GM12878 (cell line): ENCODE measurements at regions not wholly inside any gene's neighbourhood (a gene's known extent, or its start where the extent isn't known, plus 50 kb on each side); places are given as distances from the start of the nearest gene placed in this dataset.

Source experiments
- ATAC-seq: fragments of 200-7000 bp; cut with Tn5 transposase; 3 replicates; pipeline ENCODE4 v1.9.1; 2020; ENCODE audit warnings: mild to moderate bottlenecking, moderate library complexity
- BruUV-seq: library from RNA; stranded (reverse); fragments of 400-500 nt; replicated peaks from 2 replicates; lab custom pipeline; 2021; lab: Mats Ljungman, UMichigan
- CTCF ChIA-PET: fragments of 300-600 bp; sonication (Branson Sonifier 250); formaldehyde crosslinking; extraction: SDS; loops from one replicate; lab custom pipeline; 2021; ENCODE audit warnings: inconsistent platforms; lab: Yijun Ruan, JAX
- POLR2A ChIA-PET: fragments of 350-600 bp; formaldehyde crosslinking; extraction: SDS; loops from one replicate; lab custom pipeline; 2021; ENCODE audit warnings: inconsistent platforms; lab: Charles Lee
- RAD21 ChIA-PET: fragments of 300-600 bp; sonication (Branson Sonifier 250); formaldehyde crosslinking; loops from one replicate; lab custom pipeline; 2023; ENCODE audit warnings: antibody characterized with exemption; ENCODE audit not compliant: unreplicated experiment; lab: Charles Lee
- SMC1A ChIA-PET: fragments of 300-600 bp; sonication (Branson Sonifier 250); formaldehyde crosslinking; loops from one replicate; lab custom pipeline; 2023; ENCODE audit not compliant: unreplicated experiment, uncharacterized antibody; lab: Charles Lee
- DNase-seq: peaks from one replicate; pipeline ENCODE4 v3.0.0-alpha.2; 2011; ENCODE audit warnings: low read depth, low spot score
- FAIRE-seq: peaks from 3 replicates; lab custom pipeline; 2011; peaks lifted over from hg19 to GRCh38; lab: Jason Lieb, UNC
- H2AFZ ChIP-seq: 2 replicates; pipeline ENCODE4 v1.6.0; 2011; ENCODE audit warnings: low read depth, low read length, control low read depth; ENCODE audit not compliant: control insufficient read depth
- H3K27ac ChIP-seq: 2 replicates; pipeline ENCODE4 v1.5.1; 2011; ENCODE audit warnings: control low read depth; ENCODE audit not compliant: control insufficient read depth, insufficient read depth
- H3K27me3 ChIP-seq, 2 experiments: replicated peaks in 1 of 2; 2 replicates each; pipeline versions ENCODE4 v1.6.0 to v1.6.1; 2011; ENCODE audit warnings: low read length in 1 of 2; ENCODE audit not compliant: control insufficient read depth in 2 of 2, insufficient read depth in 2 of 2
- H3K36me3 ChIP-seq, 2 experiments: 2 replicates each; pipeline ENCODE4 v1.5.1; 2011; ENCODE audit warnings: low read length in 1 of 2; ENCODE audit not compliant: control insufficient read depth in 2 of 2, insufficient read depth in 2 of 2
- H3K4me1 ChIP-seq: 2 replicates; pipeline ENCODE4 v1.6.1; 2011; ENCODE audit warnings: mild to moderate bottlenecking, low read length, moderate library complexity, mixed read lengths; ENCODE audit not compliant: control insufficient read depth, insufficient read depth
- H3K4me2 ChIP-seq: 2 replicates; pipeline ENCODE4 v1.6.0; 2011; ENCODE audit warnings: control low read depth; ENCODE audit not compliant: control insufficient read depth, insufficient read depth
- H3K4me3 ChIP-seq: fragments of 200-600 bp; sonication (generic); 2 replicates; pipeline ENCODE4 v1.5.1; 2016
- H3K79me2 ChIP-seq: 2 replicates; pipeline ENCODE4 v1.6.0; 2011; ENCODE audit warnings: low read length; ENCODE audit not compliant: control insufficient read depth, insufficient read depth
- H3K9ac ChIP-seq: 2 replicates; pipeline ENCODE4 v1.8.0; 2011; ENCODE audit warnings: low read length, control low read depth, mixed read lengths; ENCODE audit not compliant: control insufficient read depth, insufficient read depth
- H3K9me3 ChIP-seq: replicated peaks from 3 replicates; pipeline ENCODE4 v1.5.1; 2011; ENCODE audit warnings: mild to moderate bottlenecking, low read length; ENCODE audit not compliant: control insufficient read depth, insufficient read depth
- H4K20me1 ChIP-seq: 2 replicates; pipeline ENCODE4 v1.6.0; 2011; ENCODE audit not compliant: control insufficient read depth, insufficient read depth
- CBX5 ChIP-seq: sonication (generic); IDR thresholded peaks from 2 replicates; pipeline ENCODE4 v1.6.1; 2016; ENCODE audit warnings: low read depth, moderate library complexity, mild to moderate bottlenecking, inconsistent platforms
- IRF4 ChIP-seq: IDR thresholded peaks from 2 replicates; pipeline ENCODE4 v1.6.1; 2011; ENCODE audit warnings: low read depth, low read length
- KLF5 ChIP-seq: fragments of 450-650 bp; IDR thresholded peaks from 2 replicates; pipeline ENCODE4 v1.6.1; 2014; ENCODE audit warnings: mild to moderate bottlenecking; ENCODE audit not compliant: partially characterized antibody
- NFYB ChIP-seq: IDR thresholded peaks from 2 replicates; pipeline ENCODE4 v1.6.1; 2011; ENCODE audit warnings: low read depth, mild to moderate bottlenecking, low read length, improper control_type of control experiment, moderate library complexity; ENCODE audit not compliant: insufficient read depth
- RAD21 ChIP-seq: IDR thresholded peaks from 2 replicates; pipeline ENCODE4 v1.6.1; 2011; ENCODE audit warnings: mild to moderate bottlenecking, low read depth, low read length, moderate library complexity; ENCODE audit not compliant: insufficient read depth
- TCF7 ChIP-seq: IDR thresholded peaks from 2 replicates; pipeline ENCODE4 v1.6.1; 2014; ENCODE audit warnings: antibody characterized with exemption, borderline replicate concordance
- ZNF622 ChIP-seq: fragments of 450-650 bp; IDR thresholded peaks from 2 replicates; pipeline ENCODE4 v1.6.1; 2017; ENCODE audit warnings: mild to moderate bottlenecking, inconsistent platforms
- WGBS: methylation state at CpG from one replicate; pipeline ENCODE4 v1.1.6; 2016; ENCODE audit warnings: low lambda C conversion rate; ENCODE audit not compliant: insufficient replicate concordance, insufficient coverage; ENCODE audit errors: missing lambda C conversion rate; 5-methylcytosine and 5-hydroxymethylcytosine counted together
- in situ Hi-C: fragments of 300-500 bp; cut with MboI; formaldehyde crosslinking; loops from 9 replicates; pipeline ENCODE4 v1.14.3; 2018; ENCODE audit warnings: mixed read lengths
- intact Hi-C: fragments of 100-400 bp; cut with micrococcal nuclease; formaldehyde crosslinking; loops from one replicate; pipeline ENCODE4 v1.14.2; 2022; ENCODE audit not compliant: unreplicated experiment
- TF ChIP-seq, protein P1 (sequence below): fragments of 450-650 bp; conservative IDR thresholded peaks from 2 replicates; pipeline ENCODE4 v1.6.1; 2017; ENCODE audit warnings: mild to moderate bottlenecking, moderate library complexity
- TF ChIP-seq, protein P2 (sequence below): fragments of 450-650 bp; IDR thresholded peaks from 2 replicates; pipeline ENCODE4 v1.6.1; 2017; ENCODE audit warnings: mild to moderate bottlenecking, low read depth, inconsistent platforms; ENCODE audit not compliant: poor library complexity, severe bottlenecking
- TF ChIP-seq, protein P3 (sequence below): IDR thresholded peaks from 2 replicates; pipeline ENCODE4 v1.6.1; 2012; ENCODE audit warnings: low read depth, low read length, improper control_type of control experiment
- TF ChIP-seq, protein P4 (sequence below): fragments of 450-650 bp; IDR thresholded peaks from 2 replicates; pipeline ENCODE4 v1.6.1; 2017; ENCODE audit warnings: low read depth, mild to moderate bottlenecking, moderate library complexity
- TF ChIP-seq, protein P5 (sequence below): fragments of 450-650 bp; IDR thresholded peaks from 2 replicates; pipeline ENCODE4 v1.6.1; 2017; ENCODE audit warnings: borderline replicate concordance
- TF ChIP-seq, protein P6 (sequence below): fragments of 150-350 bp; IDR thresholded peaks from 2 replicates; pipeline ENCODE4 v1.6.1; 2014; ENCODE audit warnings: mild to moderate bottlenecking, low read depth, low read length

DNA sequence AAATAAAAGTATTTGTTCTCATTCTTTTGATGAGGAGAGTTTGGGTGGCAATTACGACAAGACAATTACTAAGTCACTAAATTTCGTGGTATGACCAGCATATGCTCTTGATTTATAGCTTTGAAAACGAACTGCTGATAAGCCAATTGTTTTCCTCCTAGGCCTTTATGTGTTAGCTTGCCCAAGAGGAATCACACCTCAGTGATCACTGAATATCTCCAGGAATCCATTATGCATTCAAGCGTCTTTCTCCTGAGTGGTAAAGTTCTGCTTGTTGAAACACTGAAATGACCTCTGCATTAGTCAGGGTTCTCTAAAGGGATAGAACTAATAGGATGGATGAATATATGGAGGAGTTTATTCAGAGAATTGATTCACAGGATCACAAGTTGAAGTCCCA lies 677.7 kb upstream of the MEF2C start:
- Histone ChIP-seq H3K4me1 (no peaks in the 10 kb centered on the region), H4K20me1 (no peaks in the 10 kb centered on the region), H3K36me3 (no peaks in the 10 kb centered on the region), H3K79me2 (no peaks in the 10 kb centered on the region), H3K9me3 (no peaks in the 10 kb centered on the region), H3K27me3 (no peaks in the 10 kb centered on the region), H3K4me3 (no peak overlapping the region), H3K4me2 (no peak overlapping the region), H3K27ac (no peak overlapping the region), H3K9ac (no peak overlapping the region), H2AFZ (no peak overlapping the region)
- intact Hi-C loops, result no loop called here
- RAD21 ChIA-PET, result no interaction called here
- POLR2A ChIA-PET, result no interaction called here
- SMC1A ChIA-PET, result interaction anchor here (2.1 kb wide), 1 partner anchor 10 kb away, joined by 9 read pairs; no protein-coding TSS in a partner anchor
- DNase-seq (no peak), FAIRE-seq (no peak), ATAC-seq (no peak)
- 70% methylated on average over 4 of the region's 4 CpGs for WGBS
- in situ Hi-C loops, result no loop called here
- TF ChIP-seq, protein P1, sequence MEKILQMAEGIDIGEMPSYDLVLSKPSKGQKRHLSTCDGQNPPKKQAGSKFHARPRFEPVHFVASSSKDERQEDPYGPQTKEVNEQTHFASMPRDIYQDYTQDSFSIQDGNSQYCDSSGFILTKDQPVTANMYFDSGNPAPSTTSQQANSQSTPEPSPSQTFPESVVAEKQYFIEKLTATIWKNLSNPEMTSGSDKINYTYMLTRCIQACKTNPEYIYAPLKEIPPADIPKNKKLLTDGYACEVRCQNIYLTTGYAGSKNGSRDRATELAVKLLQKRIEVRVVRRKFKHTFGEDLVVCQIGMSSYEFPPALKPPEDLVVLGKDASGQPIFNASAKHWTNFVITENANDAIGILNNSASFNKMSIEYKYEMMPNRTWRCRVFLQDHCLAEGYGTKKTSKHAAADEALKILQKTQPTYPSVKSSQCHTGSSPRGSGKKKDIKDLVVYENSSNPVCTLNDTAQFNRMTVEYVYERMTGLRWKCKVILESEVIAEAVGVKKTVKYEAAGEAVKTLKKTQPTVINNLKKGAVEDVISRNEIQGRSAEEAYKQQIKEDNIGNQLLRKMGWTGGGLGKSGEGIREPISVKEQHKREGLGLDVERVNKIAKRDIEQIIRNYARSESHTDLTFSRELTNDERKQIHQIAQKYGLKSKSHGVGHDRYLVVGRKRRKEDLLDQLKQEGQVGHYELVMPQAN, result no peak
- TF ChIP-seq, protein P2, sequence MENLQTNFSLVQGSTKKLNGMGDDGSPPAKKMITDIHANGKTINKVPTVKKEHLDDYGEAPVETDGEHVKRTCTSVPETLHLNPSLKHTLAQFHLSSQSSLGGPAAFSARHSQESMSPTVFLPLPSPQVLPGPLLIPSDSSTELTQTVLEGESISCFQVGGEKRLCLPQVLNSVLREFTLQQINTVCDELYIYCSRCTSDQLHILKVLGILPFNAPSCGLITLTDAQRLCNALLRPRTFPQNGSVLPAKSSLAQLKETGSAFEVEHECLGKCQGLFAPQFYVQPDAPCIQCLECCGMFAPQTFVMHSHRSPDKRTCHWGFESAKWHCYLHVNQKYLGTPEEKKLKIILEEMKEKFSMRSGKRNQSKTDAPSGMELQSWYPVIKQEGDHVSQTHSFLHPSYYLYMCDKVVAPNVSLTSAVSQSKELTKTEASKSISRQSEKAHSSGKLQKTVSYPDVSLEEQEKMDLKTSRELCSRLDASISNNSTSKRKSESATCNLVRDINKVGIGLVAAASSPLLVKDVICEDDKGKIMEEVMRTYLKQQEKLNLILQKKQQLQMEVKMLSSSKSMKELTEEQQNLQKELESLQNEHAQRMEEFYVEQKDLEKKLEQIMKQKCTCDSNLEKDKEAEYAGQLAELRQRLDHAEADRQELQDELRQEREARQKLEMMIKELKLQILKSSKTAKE, result no peak
- TF ChIP-seq, protein P3, sequence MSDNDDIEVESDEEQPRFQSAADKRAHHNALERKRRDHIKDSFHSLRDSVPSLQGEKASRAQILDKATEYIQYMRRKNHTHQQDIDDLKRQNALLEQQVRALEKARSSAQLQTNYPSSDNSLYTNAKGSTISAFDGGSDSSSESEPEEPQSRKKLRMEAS, result no peak
- TF ChIP-seq NFYB (no peak), ZNF622 (no peak), RAD21 (no peak), CBX5 (no peak), KLF5 (no peak), IRF4 (no peak), TCF7 (no peak)
- TF ChIP-seq, protein P4, sequence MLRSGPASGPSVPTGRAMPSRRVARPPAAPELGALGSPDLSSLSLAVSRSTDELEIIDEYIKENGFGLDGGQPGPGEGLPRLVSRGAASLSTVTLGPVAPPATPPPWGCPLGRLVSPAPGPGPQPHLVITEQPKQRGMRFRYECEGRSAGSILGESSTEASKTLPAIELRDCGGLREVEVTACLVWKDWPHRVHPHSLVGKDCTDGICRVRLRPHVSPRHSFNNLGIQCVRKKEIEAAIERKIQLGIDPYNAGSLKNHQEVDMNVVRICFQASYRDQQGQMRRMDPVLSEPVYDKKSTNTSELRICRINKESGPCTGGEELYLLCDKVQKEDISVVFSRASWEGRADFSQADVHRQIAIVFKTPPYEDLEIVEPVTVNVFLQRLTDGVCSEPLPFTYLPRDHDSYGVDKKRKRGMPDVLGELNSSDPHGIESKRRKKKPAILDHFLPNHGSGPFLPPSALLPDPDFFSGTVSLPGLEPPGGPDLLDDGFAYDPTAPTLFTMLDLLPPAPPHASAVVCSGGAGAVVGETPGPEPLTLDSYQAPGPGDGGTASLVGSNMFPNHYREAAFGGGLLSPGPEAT, result no peak
- TF ChIP-seq, protein P5, sequence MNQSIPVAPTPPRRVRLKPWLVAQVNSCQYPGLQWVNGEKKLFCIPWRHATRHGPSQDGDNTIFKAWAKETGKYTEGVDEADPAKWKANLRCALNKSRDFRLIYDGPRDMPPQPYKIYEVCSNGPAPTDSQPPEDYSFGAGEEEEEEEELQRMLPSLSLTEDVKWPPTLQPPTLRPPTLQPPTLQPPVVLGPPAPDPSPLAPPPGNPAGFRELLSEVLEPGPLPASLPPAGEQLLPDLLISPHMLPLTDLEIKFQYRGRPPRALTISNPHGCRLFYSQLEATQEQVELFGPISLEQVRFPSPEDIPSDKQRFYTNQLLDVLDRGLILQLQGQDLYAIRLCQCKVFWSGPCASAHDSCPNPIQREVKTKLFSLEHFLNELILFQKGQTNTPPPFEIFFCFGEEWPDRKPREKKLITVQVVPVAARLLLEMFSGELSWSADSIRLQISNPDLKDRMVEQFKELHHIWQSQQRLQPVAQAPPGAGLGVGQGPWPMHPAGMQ, result no peak
- TF ChIP-seq, protein P6, sequence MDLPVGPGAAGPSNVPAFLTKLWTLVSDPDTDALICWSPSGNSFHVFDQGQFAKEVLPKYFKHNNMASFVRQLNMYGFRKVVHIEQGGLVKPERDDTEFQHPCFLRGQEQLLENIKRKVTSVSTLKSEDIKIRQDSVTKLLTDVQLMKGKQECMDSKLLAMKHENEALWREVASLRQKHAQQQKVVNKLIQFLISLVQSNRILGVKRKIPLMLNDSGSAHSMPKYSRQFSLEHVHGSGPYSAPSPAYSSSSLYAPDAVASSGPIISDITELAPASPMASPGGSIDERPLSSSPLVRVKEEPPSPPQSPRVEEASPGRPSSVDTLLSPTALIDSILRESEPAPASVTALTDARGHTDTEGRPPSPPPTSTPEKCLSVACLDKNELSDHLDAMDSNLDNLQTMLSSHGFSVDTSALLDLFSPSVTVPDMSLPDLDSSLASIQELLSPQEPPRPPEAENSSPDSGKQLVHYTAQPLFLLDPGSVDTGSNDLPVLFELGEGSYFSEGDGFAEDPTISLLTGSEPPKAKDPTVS, result no peak
- CTCF ChIA-PET, result interaction anchor here (0.6 to 1.5 kb wide), 4 partner anchors 10 to 479 kb away, joined by 3 to 6 read pairs (median 3); no protein-coding TSS in a partner anchor
- BruUV-seq, result no TSS peak
